ENCODE measurements at regions not wholly inside any gene's neighbourhood (a gene's known extent, or its start where the extent isn't known, plus 50 kb on each side); places are given as distances from the start of the nearest gene placed in this dataset.

DNA sequence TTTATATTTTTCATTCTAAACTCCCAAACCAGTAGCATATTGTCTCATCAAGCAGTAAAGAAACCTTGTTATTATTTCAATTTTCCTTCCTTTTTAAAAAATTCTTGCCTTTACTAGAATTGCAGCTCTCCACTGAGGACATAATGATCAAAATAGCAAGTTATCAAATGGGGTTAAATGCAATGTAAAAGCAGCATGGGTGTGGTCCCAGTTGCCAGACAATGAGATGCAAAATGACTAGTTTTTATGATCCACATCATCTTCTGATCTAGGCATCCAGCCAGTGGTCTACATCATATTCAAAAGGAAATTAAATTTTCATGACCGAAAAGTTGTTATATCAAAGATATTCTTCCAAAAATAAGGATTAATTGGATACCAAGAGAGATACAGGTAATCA lies 427.9 kb upstream of the SMIM31 start:
- no peak for TF ChIP-seq EZH2phosphoT487 (IDR thresholded peaks at IDR 0.05)
- no peak overlapping the region for H3K27ac ChIP-seq
- Mint-ChIP-seq H3K27me3 (ENCODE audit: insufficient read depth, low read depth) (peaks cover 2% of the 10 kb centered on the region), H3K4me3 (no peak overlapping the region), H3K9me3 (no peaks in the 10 kb centered on the region), H3K36me3 (no peaks in the 10 kb centered on the region), H3K27ac (no peak overlapping the region), H3K4me1 (no peaks in the 10 kb centered on the region)
- no peaks in the 10 kb centered on the region for H3K27me3 ChIP-seq
- H3F3A ChIP-seq (ENCODE audit: low read depth) = no peaks in the 10 kb centered on the region
- no peaks in the 10 kb centered on the region for H3K36me3 ChIP-seq
- H3K4me1 ChIP-seq = no peaks in the 10 kb centered on the region
- H3K9ac ChIP-seq = no peak overlapping the region
- no peak for DNase-seq (ENCODE audit: low spot score)
- no peak overlapping the region for H3K4me3 ChIP-seq
- no peaks in the 10 kb centered on the region for H3K79me2 ChIP-seq (ENCODE audit: low read depth)
- H3K9me3 ChIP-seq (ENCODE audit: low read depth) = no peaks in the 10 kb centered on the region
- H2AFZ ChIP-seq (replicated peaks) = no peak overlapping the region
- H3K4me2 ChIP-seq = no peak overlapping the region
- no peaks in the 10 kb centered on the region for H4K20me1 ChIP-seq (ENCODE audit: low read depth)

DNA sequence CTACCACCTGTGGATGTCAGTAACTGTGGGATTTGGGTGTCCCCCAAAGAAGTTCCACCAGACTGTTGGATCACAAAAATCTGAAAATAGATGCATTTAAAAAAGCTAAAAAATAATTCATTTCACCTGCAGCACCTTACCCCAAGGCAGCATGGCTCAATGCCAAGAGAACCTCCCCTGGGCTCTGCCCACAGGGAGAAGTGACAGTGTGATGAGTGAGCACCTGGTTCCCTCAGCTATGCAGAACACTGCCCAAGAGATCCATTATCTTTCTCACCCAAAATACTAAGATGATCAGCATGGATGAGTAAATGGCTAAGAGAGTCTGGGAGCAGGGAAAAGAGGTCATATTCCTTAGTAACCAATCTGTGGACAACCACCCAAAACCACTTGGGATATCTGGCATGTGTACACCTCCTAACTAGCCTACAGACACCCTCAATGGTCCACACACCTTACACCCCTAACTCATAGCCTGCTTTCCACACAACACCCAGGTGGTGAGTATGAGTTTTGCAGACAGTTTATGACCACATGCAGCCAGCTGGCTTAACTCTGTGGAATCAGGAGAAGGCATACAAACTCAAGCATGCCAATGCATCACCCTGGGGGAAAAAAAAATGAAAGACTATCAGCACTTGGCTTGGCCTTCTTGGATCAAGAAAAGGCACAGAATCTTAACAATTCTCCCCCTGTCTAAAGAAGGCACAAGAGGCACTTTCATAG lies 416.5 kb upstream of the SMIM31 start:
- Histone ChIP-seq H3K27ac (no peak overlapping the region), H3K4me2 (no peak overlapping the region), H3K9me3 (ENCODE audit: low read depth) (peaks cover 6% of the 10 kb centered on the region), H3K27me3 (no peaks in the 10 kb centered on the region), H3K79me2 (ENCODE audit: low read depth) (no peaks in the 10 kb centered on the region), H3F3A (ENCODE audit: low read depth) (no peaks in the 10 kb centered on the region), H3K4me3 (no peak overlapping the region), H3K36me3 (no peaks in the 10 kb centered on the region), H4K20me1 (ENCODE audit: low read depth) (no peaks in the 10 kb centered on the region), H3K4me1 (no peaks in the 10 kb centered on the region), H2AFZ (replicated peaks) (no peak overlapping the region), H3K9ac (no peak overlapping the region)
- H3K4me1 Mint-ChIP-seq = no peaks in the 10 kb centered on the region
- no peak overlapping the region for H3K27ac Mint-ChIP-seq
- H3K4me3 Mint-ChIP-seq = no peak overlapping the region
- no peaks in the 10 kb centered on the region for H3K36me3 Mint-ChIP-seq
- H3K27me3 Mint-ChIP-seq (ENCODE audit: insufficient read depth, low read depth) = peaks cover 2% of the 10 kb centered on the region
- H3K9me3 Mint-ChIP-seq = peaks cover 15% of the 10 kb centered on the region
- TF ChIP-seq EZH2 (IDR thresholded peaks at IDR 0.05) (no peak), EZH2phosphoT487 (IDR thresholded peaks at IDR 0.05) (no peak)
- TF ChIP-seq, protein P1, sequence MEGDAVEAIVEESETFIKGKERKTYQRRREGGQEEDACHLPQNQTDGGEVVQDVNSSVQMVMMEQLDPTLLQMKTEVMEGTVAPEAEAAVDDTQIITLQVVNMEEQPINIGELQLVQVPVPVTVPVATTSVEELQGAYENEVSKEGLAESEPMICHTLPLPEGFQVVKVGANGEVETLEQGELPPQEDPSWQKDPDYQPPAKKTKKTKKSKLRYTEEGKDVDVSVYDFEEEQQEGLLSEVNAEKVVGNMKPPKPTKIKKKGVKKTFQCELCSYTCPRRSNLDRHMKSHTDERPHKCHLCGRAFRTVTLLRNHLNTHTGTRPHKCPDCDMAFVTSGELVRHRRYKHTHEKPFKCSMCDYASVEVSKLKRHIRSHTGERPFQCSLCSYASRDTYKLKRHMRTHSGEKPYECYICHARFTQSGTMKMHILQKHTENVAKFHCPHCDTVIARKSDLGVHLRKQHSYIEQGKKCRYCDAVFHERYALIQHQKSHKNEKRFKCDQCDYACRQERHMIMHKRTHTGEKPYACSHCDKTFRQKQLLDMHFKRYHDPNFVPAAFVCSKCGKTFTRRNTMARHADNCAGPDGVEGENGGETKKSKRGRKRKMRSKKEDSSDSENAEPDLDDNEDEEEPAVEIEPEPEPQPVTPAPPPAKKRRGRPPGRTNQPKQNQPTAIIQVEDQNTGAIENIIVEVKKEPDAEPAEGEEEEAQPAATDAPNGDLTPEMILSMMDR (IDR thresholded peaks at IDR 0.05) = no peak
- DNase-seq (ENCODE audit: low spot score) = no peak

DNA sequence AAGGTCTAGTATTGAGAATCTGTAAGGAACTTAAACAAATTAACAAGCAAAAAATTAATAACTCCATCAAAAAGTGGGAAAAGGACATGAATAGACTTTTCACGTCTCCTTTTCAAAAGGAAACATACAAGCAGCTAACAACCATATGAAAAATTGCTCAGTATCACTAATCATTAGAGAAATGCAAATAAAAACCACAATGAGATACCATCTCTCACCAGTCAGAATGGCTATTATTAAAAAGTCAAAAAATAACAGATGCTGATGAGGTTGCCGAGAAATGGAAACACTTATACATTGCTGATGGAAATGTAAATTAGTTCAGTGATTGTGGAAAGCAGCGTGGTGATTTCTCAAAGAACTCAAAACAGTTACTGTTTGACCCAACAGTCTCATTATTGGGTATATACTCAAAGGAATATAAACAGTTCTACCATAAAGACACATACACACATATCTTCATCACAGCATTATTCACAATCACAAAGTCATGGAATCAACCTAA lies 410.4 kb upstream of the SMIM31 start:
- H2AFZ ChIP-seq (replicated peaks) = no peak overlapping the region
- no peak overlapping the region for H3K9ac ChIP-seq
- H3K4me1 ChIP-seq = no peaks in the 10 kb centered on the region
- H3K4me2 ChIP-seq = no peak overlapping the region
- H3K27me3 Mint-ChIP-seq (ENCODE audit: insufficient read depth, low read depth) = peaks cover 3% of the 10 kb centered on the region
- H3K4me1 Mint-ChIP-seq = no peaks in the 10 kb centered on the region
- no peak overlapping the region for H3K4me3 Mint-ChIP-seq
- DNase-seq (ENCODE audit: low spot score) = no peak
- H3K27me3 ChIP-seq = no peaks in the 10 kb centered on the region
- TF ChIP-seq EZH2phosphoT487 (IDR thresholded peaks at IDR 0.05) = no peak
- TF ChIP-seq EZH2 (IDR thresholded peaks at IDR 0.05) = no peak
- TF ChIP-seq, protein P1 (IDR thresholded peaks at IDR 0.05) = no peak
- no peaks in the 10 kb centered on the region for H3K36me3 ChIP-seq
- no peaks in the 10 kb centered on the region for H3K79me2 ChIP-seq (ENCODE audit: low read depth)
- H4K20me1 ChIP-seq (ENCODE audit: low read depth) = no peaks in the 10 kb centered on the region
- H3K27ac ChIP-seq = no peak overlapping the region
- peaks cover 6% of the 10 kb centered on the region for H3K9me3 ChIP-seq (ENCODE audit: low read depth)
- no peak overlapping the region for H3K27ac Mint-ChIP-seq
- no peak overlapping the region for H3K4me3 ChIP-seq
- H3K36me3 Mint-ChIP-seq = no peaks in the 10 kb centered on the region
- peaks cover 7% of the 10 kb centered on the region for H3K9me3 Mint-ChIP-seq
- H3F3A ChIP-seq (ENCODE audit: low read depth) = no peaks in the 10 kb centered on the region

DNA sequence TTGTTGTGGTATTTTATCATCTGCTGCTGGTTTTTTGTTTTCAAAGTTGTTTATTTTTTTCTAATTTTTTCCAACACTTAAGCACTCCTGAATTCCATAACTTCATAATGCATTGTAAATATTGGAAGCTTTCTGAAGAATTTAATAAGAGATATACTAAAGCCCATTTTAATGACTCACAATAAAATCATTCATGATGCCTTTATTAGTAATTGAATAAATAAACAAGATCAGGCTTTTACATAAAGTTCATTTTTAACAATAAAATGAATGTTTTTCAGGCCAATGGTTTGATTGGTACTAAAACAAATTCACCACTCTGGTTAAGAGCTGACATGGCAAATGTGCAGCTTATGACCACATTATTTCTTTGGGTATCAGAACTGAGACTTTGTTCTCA lies 408.2 kb upstream of the SMIM31 start:
- no peak overlapping the region for H3K27ac ChIP-seq
- H3K4me3 ChIP-seq = no peak overlapping the region
- no peaks in the 10 kb centered on the region for H3K4me1 ChIP-seq
- H3K27me3 ChIP-seq = no peaks in the 10 kb centered on the region
- Mint-ChIP-seq H3K4me1 (peaks cover 3% of the 10 kb centered on the region), H3K36me3 (no peaks in the 10 kb centered on the region), H3K27ac (no peak overlapping the region), H3K27me3 (ENCODE audit: insufficient read depth, low read depth) (peaks cover 2% of the 10 kb centered on the region), H3K4me3 (no peak overlapping the region), H3K9me3 (peaks cover 7% of the 10 kb centered on the region)
- no peak overlapping the region for H2AFZ ChIP-seq (replicated peaks)
- H3K9ac ChIP-seq = no peak overlapping the region
- peaks cover 6% of the 10 kb centered on the region for H3K9me3 ChIP-seq (ENCODE audit: low read depth)
- H3K4me2 ChIP-seq = no peak overlapping the region
- no peaks in the 10 kb centered on the region for H4K20me1 ChIP-seq (ENCODE audit: low read depth)
- H3K79me2 ChIP-seq (ENCODE audit: low read depth) = no peaks in the 10 kb centered on the region
- no peak for DNase-seq (ENCODE audit: low spot score)
- no peaks in the 10 kb centered on the region for H3F3A ChIP-seq (ENCODE audit: low read depth)
- TF ChIP-seq, protein P1 (IDR thresholded peaks at IDR 0.05) = no peak
- no peak for TF ChIP-seq EZH2phosphoT487 (IDR thresholded peaks at IDR 0.05)
- no peak for TF ChIP-seq EZH2 (IDR thresholded peaks at IDR 0.05)
- H3K36me3 ChIP-seq = no peaks in the 10 kb centered on the region
